ENCODE measurements at regions not wholly inside any gene's neighbourhood (a gene's known extent, or its start where the extent isn't known, plus 50 kb on each side); places are given as distances from the start of the nearest gene placed in this dataset.

- TF ChIP-seq CTCF (IDR thresholded peaks at IDR 0.05) (no peak), POLR2A (IDR thresholded peaks at IDR 0.05) (no peak)
Observed at GRCh38 chr10:113463777-113464176, 89.1 kb upstream of the HABP2 start.

Data from body of pancreas (tissue), 4 donors.